A673 (cell line): ENCODE measurements at regions not wholly inside any gene's neighbourhood (a gene's known extent, or its start where the extent isn't known, plus 50 kb on each side); places are given as distances from the start of the nearest gene placed in this dataset.
"Not testable (repeated sequence)": the region's sequence is repeated elsewhere in the genome, so short reads cannot be mapped to it uniquely, and the experiment has no call there.

Experiments used
- BruUV-seq: library from RNA; stranded (reverse); fragments of 400-500 nt; replicated peaks from 2 replicates; lab custom pipeline; 2021; lab: Mats Ljungman, UMichigan
- CTCF ChIA-PET: fragments of 300-600 bp; sonication (Branson Sonifier 250); formaldehyde crosslinking; loops from one replicate; lab custom pipeline; 2022; ENCODE audit warnings: antibody characterized with exemption; lab: Charles Lee
- POLR2A ChIA-PET: fragments of 300-600 bp; sonication (Branson Sonifier 250); formaldehyde crosslinking; loops from one replicate; lab custom pipeline; 2022; ENCODE audit warnings: antibody characterized with exemption; ENCODE audit not compliant: low non-redundant PET; lab: Charles Lee
- DNase-seq: peaks from one replicate; pipeline ENCODE4 v3.0.0-alpha.2; 2015; ENCODE audit warnings: low spot score
- H3K27ac ChIP-seq: fragments of 200-600 bp; sonication (generic); 2 replicates; pipeline ENCODE4 v1.5.1; 2016; ENCODE audit warnings: mixed run types, low read depth, mild to moderate bottlenecking, mixed read lengths, antibody characterized with exemption, low read length; ENCODE audit not compliant: poor library complexity, severe bottlenecking
- H3K27me3 ChIP-seq: fragments of 200-600 bp; sonication (generic); replicated peaks from 2 replicates; pipeline ENCODE4 v1.6.1; 2017; ENCODE audit warnings: mixed run types, low read depth, mild to moderate bottlenecking, mixed read lengths, antibody characterized with exemption, low read length; ENCODE audit not compliant: insufficient read depth, poor library complexity
- H3K36me3 ChIP-seq: fragments of 200-600 bp; sonication (generic); 2 replicates; pipeline ENCODE4 v1.6.1; 2016; ENCODE audit warnings: mixed run types, mild to moderate bottlenecking, mixed read lengths, antibody characterized with exemption, low read length; ENCODE audit not compliant: insufficient read depth, poor library complexity, severe bottlenecking
- H3K4me1 ChIP-seq: fragments of 200-600 bp; sonication (generic); 2 replicates; pipeline ENCODE4 v1.6.1; 2017; ENCODE audit warnings: mixed run types, mild to moderate bottlenecking, mixed read lengths, antibody characterized with exemption, low read length; ENCODE audit not compliant: insufficient read depth, poor library complexity, severe bottlenecking
- H3K4me3 ChIP-seq: fragments of 200-600 bp; sonication (generic); 2 replicates; pipeline ENCODE4 v1.5.1; 2016; ENCODE audit warnings: low read depth, mixed run types, mild to moderate bottlenecking, mixed read lengths, low read length; ENCODE audit not compliant: poor library complexity, severe bottlenecking
- H3K9me3 ChIP-seq: fragments of 200-600 bp; sonication (generic); 2 replicates; pipeline ENCODE4 v1.6.1; 2016; ENCODE audit warnings: mixed run types, low read depth, mild to moderate bottlenecking, mixed read lengths, antibody characterized with exemption, low read length; ENCODE audit not compliant: poor library complexity, severe bottlenecking
- intact Hi-C: fragments of 100-400 bp; cut with micrococcal nuclease; formaldehyde crosslinking; loops from one replicate; pipeline ENCODE4 v1.10.0; 2022; ENCODE audit not compliant: unreplicated experiment

GRCh38 chr21:5100604-5101174 lies 5420.7 kb upstream of the TPTE start:
- POLR2A ChIA-PET, DNase-seq, intact Hi-C loops, H3K27ac ChIP-seq, H3K4me1 ChIP-seq, H3K36me3 ChIP-seq, H3K9me3 ChIP-seq, H3K27me3 ChIP-seq, CTCF ChIA-PET, H3K4me3 ChIP-seq, BruUV-seq: not testable (repeated sequence)

DNA sequence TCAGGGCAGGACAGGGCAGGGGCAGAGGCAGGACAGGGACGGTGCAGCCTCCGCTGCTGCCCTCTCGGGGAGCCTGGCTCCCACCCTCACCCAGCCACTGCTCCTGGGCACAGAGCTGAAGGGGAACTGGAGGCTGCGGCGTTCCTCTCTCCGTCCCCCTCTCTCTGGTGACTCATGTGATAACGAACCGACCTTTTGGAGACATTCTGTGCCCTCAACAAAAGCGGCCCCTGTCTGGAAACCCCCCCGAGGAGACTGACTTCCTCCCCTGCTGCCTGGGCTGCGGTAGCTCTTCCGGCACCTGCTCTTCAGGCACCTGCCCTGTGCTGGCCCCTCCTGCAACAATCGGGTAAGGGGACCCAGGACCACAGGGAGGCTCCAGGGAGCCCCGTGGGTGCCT lies 5419.6 kb upstream of the TPTE start:
- H3K4me1 ChIP-seq, H3K27me3 ChIP-seq, CTCF ChIA-PET, intact Hi-C loops, POLR2A ChIA-PET, H3K4me3 ChIP-seq, H3K36me3 ChIP-seq, H3K9me3 ChIP-seq, DNase-seq, H3K27ac ChIP-seq, BruUV-seq: not testable (repeated sequence)

- intact Hi-C loops, H3K27ac ChIP-seq, H3K36me3 ChIP-seq, BruUV-seq, DNase-seq, H3K27me3 ChIP-seq, H3K4me1 ChIP-seq, CTCF ChIA-PET, POLR2A ChIA-PET, H3K4me3 ChIP-seq, H3K9me3 ChIP-seq: not testable (repeated sequence)
Measured at GRCh38 chr21:5103880-5104561, 5417.4 kb upstream of the TPTE start.

GRCh38 chr21:5104562-5104928 lies 5416.8 kb upstream of the TPTE start:
- H3K27ac ChIP-seq, POLR2A ChIA-PET, DNase-seq, H3K9me3 ChIP-seq, H3K4me1 ChIP-seq, CTCF ChIA-PET, H3K27me3 ChIP-seq, H3K4me3 ChIP-seq, H3K36me3 ChIP-seq, BruUV-seq, intact Hi-C loops: not testable (repeated sequence)

GRCh38 chr21:5105939-5106708 lies 5415.3 kb upstream of the TPTE start:
- H3K27ac ChIP-seq, CTCF ChIA-PET, H3K27me3 ChIP-seq, H3K4me1 ChIP-seq, intact Hi-C loops, H3K36me3 ChIP-seq, H3K9me3 ChIP-seq, POLR2A ChIA-PET, H3K4me3 ChIP-seq, DNase-seq, BruUV-seq: not testable (repeated sequence)

DNA sequence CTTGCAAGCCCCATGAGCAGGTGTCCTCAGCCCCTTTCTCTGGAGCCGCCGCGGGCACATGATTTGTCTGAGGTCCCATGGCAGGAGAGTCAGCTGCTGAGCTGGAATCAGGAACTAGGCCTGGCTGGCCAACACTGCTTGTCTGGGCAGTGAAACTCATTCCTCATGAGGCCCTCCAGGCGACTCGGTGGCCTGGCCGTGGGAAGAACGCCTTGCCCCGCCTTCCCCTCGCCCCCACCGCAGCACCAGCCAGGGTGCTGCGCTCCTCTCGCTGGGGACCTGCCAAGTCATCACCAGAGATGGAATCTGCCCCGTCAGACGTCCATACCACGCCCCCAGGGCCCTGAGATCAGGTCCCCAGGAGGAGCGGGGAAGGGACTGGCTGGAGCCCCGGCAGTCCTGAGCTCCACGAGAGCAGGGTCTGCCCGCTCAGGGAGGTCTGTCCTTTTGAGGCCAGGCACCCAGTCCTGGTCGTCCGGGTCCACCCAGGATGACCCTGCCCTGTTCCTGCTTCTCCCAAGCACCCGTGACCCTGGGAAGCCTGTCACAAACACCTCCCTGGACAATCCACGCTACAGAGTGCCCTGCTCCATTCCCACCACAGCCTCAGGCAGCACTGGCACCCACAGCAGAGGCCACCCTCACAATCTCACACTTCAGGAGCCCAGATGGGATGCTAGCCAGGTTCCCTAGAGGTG lies 5414.5 kb upstream of the TPTE start:
- DNase-seq, H3K4me3 ChIP-seq, CTCF ChIA-PET, H3K9me3 ChIP-seq, BruUV-seq, H3K4me1 ChIP-seq, POLR2A ChIA-PET, H3K27ac ChIP-seq, H3K36me3 ChIP-seq, intact Hi-C loops, H3K27me3 ChIP-seq: not testable (repeated sequence)

DNA sequence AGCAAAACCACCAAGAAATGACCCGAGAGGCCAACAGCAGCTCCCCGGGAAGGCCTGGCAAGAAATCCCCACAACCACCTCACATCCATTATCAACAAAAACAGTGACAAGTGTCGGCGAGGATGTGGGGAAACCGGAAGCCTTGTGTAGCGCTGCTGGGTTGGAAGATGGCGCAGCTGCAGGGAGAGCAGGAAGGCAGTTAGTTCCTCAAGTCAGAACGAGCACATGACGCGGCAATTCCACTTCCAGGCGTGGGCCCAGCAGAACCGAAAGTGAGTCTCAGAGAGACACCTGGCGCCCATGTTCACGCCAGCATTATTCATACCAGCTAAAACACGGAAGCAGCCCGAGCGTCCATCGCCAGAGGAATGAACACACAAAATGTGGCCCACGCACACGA lies 5413.7 kb upstream of the TPTE start:
- H3K27me3 ChIP-seq, H3K4me3 ChIP-seq, BruUV-seq, POLR2A ChIA-PET, DNase-seq, intact Hi-C loops, H3K27ac ChIP-seq, H3K9me3 ChIP-seq, H3K36me3 ChIP-seq, CTCF ChIA-PET, H3K4me1 ChIP-seq: not testable (repeated sequence)
